Iris pigment epithelial cell (primary cell): ENCODE measurements at regions not wholly inside any gene's neighbourhood (a gene's known extent, or its start where the extent isn't known, plus 50 kb on each side); places are given as distances from the start of the nearest gene placed in this dataset.

Experiments used
- DNase-seq: peaks from one replicate; pipeline ENCODE4 v3.0.0-alpha.2; 2011; ENCODE audit warnings: low read depth

GRCh38 chr3:106175276-106175675, 306.5 kb upstream of the CBLB start:
- no peak for DNase-seq

- peak; percentile 67 for DNase-seq
Measured at GRCh38 chr3:106176734-106177133, 307.9 kb upstream of the CBLB start.

- DNase-seq = no peak
Measured at GRCh38 chr3:106182950-106183511, 314.2 kb upstream of the CBLB start.

- DNase-seq = peak; percentile 93
Measured at GRCh38 chr3:106183762-106184391, 315.1 kb upstream of the CBLB start.

GRCh38 chr3:106184540-106185457, 316.0 kb upstream of the CBLB start:
- no peak for DNase-seq

GRCh38 chr3:106185949-106186348, 317.1 kb upstream of the CBLB start:
- no peak for DNase-seq

GRCh38 chr3:106190296-106190695, 321.5 kb upstream of the CBLB start:
- no peak for DNase-seq

GRCh38 chr3:106191211-106191610, 322.4 kb upstream of the CBLB start:
- DNase-seq = no peak

GRCh38 chr3:106191913-106192312, 323.1 kb upstream of the CBLB start:
- DNase-seq = no peak

- peak; percentile 63 for DNase-seq
Measured at GRCh38 chr3:106193876-106194275, 325.1 kb upstream of the CBLB start.

- no peak for DNase-seq
Measured at GRCh38 chr3:106194726-106195125, 325.9 kb upstream of the CBLB start.

GRCh38 chr3:106197532-106198194, 328.9 kb upstream of the CBLB start:
- no peak for DNase-seq

GRCh38 chr3:106204160-106204868, 335.5 kb upstream of the CBLB start:
- DNase-seq = peak; percentile 32

GRCh38 chr3:106206146-106206545, 337.3 kb upstream of the CBLB start:
- DNase-seq = peak; percentile 68

- DNase-seq = no peak
Measured at GRCh38 chr3:106206613-106207012, 337.8 kb upstream of the CBLB start.

GRCh38 chr3:106208251-106208650, 339.4 kb upstream of the CBLB start:
- no peak for DNase-seq

GRCh38 chr3:106208967-106209366, 340.2 kb upstream of the CBLB start:
- peak; percentile 55 for DNase-seq

- DNase-seq = no peak
Measured at GRCh38 chr3:106209482-106209881, 340.7 kb upstream of the CBLB start.

- no peak for DNase-seq
Measured at GRCh38 chr3:106210923-106211322, 342.1 kb upstream of the CBLB start.

- peak; percentile 6 for DNase-seq
Measured at GRCh38 chr3:106212665-106213222, 343.9 kb upstream of the CBLB start.

GRCh38 chr3:106213954-106214353, 345.1 kb upstream of the CBLB start:
- DNase-seq = no peak

- DNase-seq = no peak
Measured at GRCh38 chr3:106214641-106215040, 345.8 kb upstream of the CBLB start.
